Keratinocyte (primary cell): ENCODE measurements at regions not wholly inside any gene's neighbourhood (a gene's known extent, or its start where the extent isn't known, plus 50 kb on each side); places are given as distances from the start of the nearest gene placed in this dataset.

Experiments
- DNase-seq: peaks from one replicate; pipeline ENCODE4 v3.0.0-alpha.2; 2011; ENCODE audit warnings: low read depth, missing footprints, low spot score
- FAIRE-seq: peaks from 2 replicates; lab custom pipeline; 2011; peaks lifted over from hg19 to GRCh38; lab: Jason Lieb, UNC
- H2AFZ ChIP-seq: 2 replicates; pipeline ENCODE4 v1.6.0; 2012; ENCODE audit warnings: low read length, control low read depth, inconsistent platforms; ENCODE audit not compliant: control insufficient read depth
- H3K27ac ChIP-seq: 2 replicates; pipeline ENCODE4 v1.5.1; 2011; ENCODE audit warnings: low read length; ENCODE audit not compliant: control insufficient read depth, insufficient read depth
- H3K27me3 ChIP-seq: 3 replicates; pipeline ENCODE4 v1.6.0; 2011; ENCODE audit warnings: low read length; ENCODE audit not compliant: control insufficient read depth, insufficient read depth; ENCODE audit errors: extremely low read depth
- H3K36me3 ChIP-seq, 2 experiments: 2 replicates in 1 of 2; 3 replicates in 1 of 2; pipeline ENCODE4 v1.5.1; 2011; ENCODE audit warnings: low read length in 2 of 2, mild to moderate bottlenecking in 1 of 2; ENCODE audit not compliant: control insufficient read depth in 2 of 2, insufficient read depth in 2 of 2; ENCODE audit errors: extremely low read depth in 1 of 2
- H3K4me1 ChIP-seq: 3 replicates; pipeline ENCODE4 v1.5.1; 2011; ENCODE audit warnings: low read length; ENCODE audit not compliant: control insufficient read depth, insufficient read depth; ENCODE audit errors: extremely low read depth
- H3K4me2 ChIP-seq: 3 replicates; pipeline ENCODE4 v1.6.0; 2011; ENCODE audit warnings: low read depth, low read length; ENCODE audit not compliant: control insufficient read depth, insufficient read depth; ENCODE audit errors: extremely low read depth
- H3K4me3 ChIP-seq, 3 experiments: fragments of 200-600 bp in 1 of 3; sonication (generic) in 1 of 3; 2 replicates in 2 of 3; 3 replicates in 1 of 3; pipeline ENCODE4 v1.5.1; 2011 to 2016; ENCODE audit warnings: low read length in 3 of 3, mild to moderate bottlenecking in 3 of 3, control low read depth in 2 of 3, inconsistent platforms in 1 of 3, low read depth in 1 of 3, mixed read lengths in 1 of 3, mixed run types in 1 of 3, moderate library complexity in 1 of 3; ENCODE audit not compliant: control insufficient read depth in 2 of 3, insufficient read depth in 2 of 3; ENCODE audit errors: extremely low read depth in 1 of 3
- H3K79me2 ChIP-seq: 2 replicates; pipeline ENCODE4 v1.6.0; 2012; ENCODE audit warnings: low read length; ENCODE audit not compliant: control insufficient read depth, insufficient read depth
- H3K9ac ChIP-seq: 3 replicates; pipeline ENCODE4 v1.6.0; 2011; ENCODE audit warnings: low read length; ENCODE audit not compliant: control insufficient read depth, insufficient read depth; ENCODE audit errors: extremely low read depth
- H3K9me1 ChIP-seq: 3 replicates; pipeline ENCODE4 v1.6.0; 2011; ENCODE audit warnings: low read length; ENCODE audit not compliant: control insufficient read depth, insufficient read depth; ENCODE audit errors: extremely low read depth
- H3K9me3 ChIP-seq: 2 replicates; pipeline ENCODE4 v1.5.1; 2012; ENCODE audit warnings: low read depth, low read length; ENCODE audit not compliant: control insufficient read depth
- H4K20me1 ChIP-seq: 3 replicates; pipeline ENCODE4 v1.6.0; 2011; ENCODE audit warnings: low read length; ENCODE audit not compliant: control insufficient read depth, insufficient read depth; ENCODE audit errors: extremely low read depth
- EZH2 ChIP-seq: IDR thresholded peaks from one replicate; pipeline ENCODE4 v1.6.1; 2012; ENCODE audit warnings: inconsistent platforms, mild to moderate bottlenecking, low read length, moderate library complexity
- dilution Hi-C: fragments of 300-500 bp; cut with MboI; formaldehyde crosslinking; loops from one replicate; pipeline ENCODE4 v1.7.0; 2020; ENCODE audit warnings: low sequenced_read_pairs; ENCODE audit not compliant: extremely low pct_ligation_motif_present
- TF ChIP-seq, protein P1 (sequence below), 3 experiments: IDR thresholded peaks in 1 of 3; conservative IDR thresholded peaks in 1 of 3; optimal IDR thresholded peaks in 1 of 3; 2 replicates in 2 of 3; 3 replicates in 1 of 3; pipeline versions ENCODE3 to v1.5.1; 2011; ENCODE audit warnings: low read length in 3 of 3, mild to moderate bottlenecking in 3 of 3, moderate library complexity in 2 of 3, control low read depth in 1 of 3, inconsistent platforms in 1 of 3; ENCODE audit not compliant: insufficient read depth in 2 of 3; ENCODE audit errors: extremely low read depth in 1 of 3

DNA sequence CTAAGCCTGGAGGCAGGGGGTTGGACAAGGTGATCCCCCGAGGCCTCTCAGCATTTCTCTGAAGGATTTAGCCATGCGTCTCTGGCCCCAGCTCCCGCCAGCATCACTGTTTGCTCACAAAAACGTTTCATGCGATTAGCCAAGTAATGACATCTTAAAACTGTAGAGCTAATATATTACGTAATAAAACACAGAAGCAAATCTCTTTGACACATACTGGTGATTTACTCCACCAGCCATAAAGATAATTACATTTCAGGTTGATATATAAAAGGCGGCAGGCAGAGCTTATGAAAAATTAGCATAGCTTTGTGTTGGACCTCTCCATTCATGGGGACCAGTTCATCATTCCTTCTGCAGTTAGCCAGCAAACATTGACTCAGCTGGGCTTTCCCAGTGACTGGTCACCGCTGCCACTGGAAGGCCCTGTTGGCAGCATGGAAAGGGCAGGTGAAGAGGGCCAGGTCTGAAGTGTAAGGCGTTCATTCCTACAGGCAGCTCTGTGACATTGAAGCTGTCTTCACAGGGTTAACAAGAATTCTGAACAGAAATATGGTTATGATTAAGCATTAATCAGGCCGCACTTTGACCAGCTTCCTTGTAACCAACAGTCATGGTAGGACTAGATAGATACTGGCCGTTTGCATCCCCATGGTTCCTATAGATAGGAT, 150.3 kb downstream of the NECTIN1 start:
- Histone ChIP-seq H3K9me1 (no peaks in the 10 kb centered on the region), H2AFZ (no peak overlapping the region), H3K36me3 (no peaks in the 10 kb centered on the region), H3K4me3 (no peak overlapping the region), H4K20me1 (no peaks in the 10 kb centered on the region), H3K79me2 (no peaks in the 10 kb centered on the region), H3K9ac (no peak overlapping the region), H3K4me2 (no peak overlapping the region), H3K27me3 (peaks cover 5% of the 10 kb centered on the region), H3K9me3 (peaks cover 2% of the 10 kb centered on the region), H3K27ac (no peak overlapping the region), H3K4me1 (no peaks in the 10 kb centered on the region)
- TF ChIP-seq EZH2, result no peak
- TF ChIP-seq, protein P1, sequence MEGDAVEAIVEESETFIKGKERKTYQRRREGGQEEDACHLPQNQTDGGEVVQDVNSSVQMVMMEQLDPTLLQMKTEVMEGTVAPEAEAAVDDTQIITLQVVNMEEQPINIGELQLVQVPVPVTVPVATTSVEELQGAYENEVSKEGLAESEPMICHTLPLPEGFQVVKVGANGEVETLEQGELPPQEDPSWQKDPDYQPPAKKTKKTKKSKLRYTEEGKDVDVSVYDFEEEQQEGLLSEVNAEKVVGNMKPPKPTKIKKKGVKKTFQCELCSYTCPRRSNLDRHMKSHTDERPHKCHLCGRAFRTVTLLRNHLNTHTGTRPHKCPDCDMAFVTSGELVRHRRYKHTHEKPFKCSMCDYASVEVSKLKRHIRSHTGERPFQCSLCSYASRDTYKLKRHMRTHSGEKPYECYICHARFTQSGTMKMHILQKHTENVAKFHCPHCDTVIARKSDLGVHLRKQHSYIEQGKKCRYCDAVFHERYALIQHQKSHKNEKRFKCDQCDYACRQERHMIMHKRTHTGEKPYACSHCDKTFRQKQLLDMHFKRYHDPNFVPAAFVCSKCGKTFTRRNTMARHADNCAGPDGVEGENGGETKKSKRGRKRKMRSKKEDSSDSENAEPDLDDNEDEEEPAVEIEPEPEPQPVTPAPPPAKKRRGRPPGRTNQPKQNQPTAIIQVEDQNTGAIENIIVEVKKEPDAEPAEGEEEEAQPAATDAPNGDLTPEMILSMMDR (optimal IDR thresholded peaks at IDR 0.05 in 1 of 3, IDR thresholded peaks at IDR 0.05 in 1 of 3, conservative IDR thresholded peaks at IDR 0.05 in 1 of 3; ENCODE audit: extremely low read depth in 1 of 3, insufficient read depth in 2 of 3, low read length in 3 of 3), result no peak
- FAIRE-seq (no peak), DNase-seq (no peak)
- dilution Hi-C loops, result no loop called here

DNA sequence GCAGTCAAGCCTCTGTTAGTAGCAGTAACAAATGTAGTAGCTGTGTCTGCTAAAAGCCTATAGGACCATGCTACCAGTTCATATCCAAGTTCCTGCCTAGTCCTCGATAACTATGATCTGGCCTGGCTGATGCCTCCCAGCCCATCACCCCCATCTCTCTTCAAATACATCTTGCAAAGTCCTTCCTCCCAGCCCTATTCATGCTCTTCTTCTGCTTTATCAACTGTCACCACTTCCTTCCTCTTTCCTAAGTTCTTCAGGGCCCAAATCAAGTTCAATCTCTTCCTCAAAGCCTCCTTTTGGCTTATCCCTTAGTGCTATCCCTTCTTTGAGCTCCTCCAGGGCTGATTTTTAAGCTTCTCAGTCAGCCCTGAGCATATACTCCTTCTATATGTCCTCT, 150.9 kb upstream of the THY1 start:
- no peak for FAIRE-seq
- peaks cover 17% of the 10 kb centered on the region for H3K4me1 ChIP-seq
- DNase-seq, result no peak

More for the DNA sequence above, 150.9 kb upstream of the THY1 start:
- dilution Hi-C loops, result no loop called here
- TF ChIP-seq EZH2, result no peak
- TF ChIP-seq, protein P1 (optimal IDR thresholded peaks at IDR 0.05 in 1 of 3, IDR thresholded peaks at IDR 0.05 in 1 of 3, conservative IDR thresholded peaks at IDR 0.05 in 1 of 3; ENCODE audit: extremely low read depth in 1 of 3, insufficient read depth in 2 of 3, low read length in 3 of 3), result no peak
- H4K20me1 ChIP-seq, result no peaks in the 10 kb centered on the region
- no peak overlapping the region for H3K4me3 ChIP-seq
- no peak overlapping the region for H3K27ac ChIP-seq
- H3K9ac ChIP-seq, result no peak overlapping the region
- H3K36me3 ChIP-seq, result no peaks in the 10 kb centered on the region
- H3K79me2 ChIP-seq, result no peaks in the 10 kb centered on the region
- H3K9me1 ChIP-seq, result no peaks in the 10 kb centered on the region
- no peak overlapping the region for H3K4me2 ChIP-seq
- H3K27me3 ChIP-seq, result no peaks in the 10 kb centered on the region
- no peak overlapping the region for H2AFZ ChIP-seq
- peaks cover 4% of the 10 kb centered on the region for H3K9me3 ChIP-seq
